GM20000 (cell line): ENCODE measurements at regions not wholly inside any gene's neighbourhood (a gene's known extent, or its start where the extent isn't known, plus 50 kb on each side); places are given as distances from the start of the nearest gene placed in this dataset.

Experiments
- DNase-seq: peaks from one replicate; pipeline ENCODE4 v3.0.0; 2012; ENCODE audit warnings: low spot score
- TF ChIP-seq, protein P1 (sequence below): IDR thresholded peaks from 2 replicates; pipeline ENCODE4 v1.5.1; 2012; ENCODE audit warnings: mild to moderate bottlenecking, control low read depth; ENCODE audit errors: extremely low read depth, missing control alignments

DNA sequence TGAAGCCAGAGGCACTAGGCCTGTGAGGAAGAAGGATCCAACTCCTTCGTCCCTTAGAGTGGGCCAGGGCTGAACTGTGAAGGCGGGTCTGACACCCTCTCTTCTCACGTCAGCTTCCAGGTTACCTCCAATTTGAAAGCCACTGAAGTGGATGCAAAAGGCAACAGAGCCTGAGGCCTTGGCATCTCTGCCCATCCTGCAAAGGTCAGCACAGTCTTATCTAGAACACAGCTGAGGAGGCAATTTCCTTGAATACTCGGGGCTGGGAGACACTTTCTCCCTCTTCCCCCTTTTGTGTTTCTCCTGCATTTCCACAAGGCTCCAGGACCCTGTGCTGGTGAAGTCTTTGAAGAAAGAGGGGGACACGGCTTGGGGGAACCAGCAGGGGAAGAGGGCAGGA lies 91.6 kb upstream of the PAX6 start:
- TF ChIP-seq, protein P1, sequence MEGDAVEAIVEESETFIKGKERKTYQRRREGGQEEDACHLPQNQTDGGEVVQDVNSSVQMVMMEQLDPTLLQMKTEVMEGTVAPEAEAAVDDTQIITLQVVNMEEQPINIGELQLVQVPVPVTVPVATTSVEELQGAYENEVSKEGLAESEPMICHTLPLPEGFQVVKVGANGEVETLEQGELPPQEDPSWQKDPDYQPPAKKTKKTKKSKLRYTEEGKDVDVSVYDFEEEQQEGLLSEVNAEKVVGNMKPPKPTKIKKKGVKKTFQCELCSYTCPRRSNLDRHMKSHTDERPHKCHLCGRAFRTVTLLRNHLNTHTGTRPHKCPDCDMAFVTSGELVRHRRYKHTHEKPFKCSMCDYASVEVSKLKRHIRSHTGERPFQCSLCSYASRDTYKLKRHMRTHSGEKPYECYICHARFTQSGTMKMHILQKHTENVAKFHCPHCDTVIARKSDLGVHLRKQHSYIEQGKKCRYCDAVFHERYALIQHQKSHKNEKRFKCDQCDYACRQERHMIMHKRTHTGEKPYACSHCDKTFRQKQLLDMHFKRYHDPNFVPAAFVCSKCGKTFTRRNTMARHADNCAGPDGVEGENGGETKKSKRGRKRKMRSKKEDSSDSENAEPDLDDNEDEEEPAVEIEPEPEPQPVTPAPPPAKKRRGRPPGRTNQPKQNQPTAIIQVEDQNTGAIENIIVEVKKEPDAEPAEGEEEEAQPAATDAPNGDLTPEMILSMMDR, result no peak
- DNase-seq, result no peak

DNA sequence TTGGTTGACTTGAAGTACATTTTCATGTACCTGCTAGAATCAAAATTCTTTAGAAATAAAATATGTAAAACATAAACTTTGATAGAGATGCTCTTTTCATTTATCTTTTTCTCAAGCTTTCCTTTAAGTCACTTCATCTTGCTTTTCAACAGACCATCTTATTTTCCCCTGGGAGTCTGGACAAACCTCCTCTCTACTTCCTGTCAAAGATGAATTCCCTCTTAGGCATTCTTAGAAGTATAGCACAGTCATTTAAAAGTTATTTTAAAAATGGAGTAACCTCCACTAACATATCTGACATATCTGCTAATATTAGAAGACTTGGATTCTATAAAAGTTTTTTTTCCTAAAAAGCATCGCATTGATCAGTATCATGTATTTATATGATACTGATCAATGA lies 84.8 kb upstream of the PAX6 start:
- no peak for DNase-seq
- TF ChIP-seq, protein P1, result no peak

DNA sequence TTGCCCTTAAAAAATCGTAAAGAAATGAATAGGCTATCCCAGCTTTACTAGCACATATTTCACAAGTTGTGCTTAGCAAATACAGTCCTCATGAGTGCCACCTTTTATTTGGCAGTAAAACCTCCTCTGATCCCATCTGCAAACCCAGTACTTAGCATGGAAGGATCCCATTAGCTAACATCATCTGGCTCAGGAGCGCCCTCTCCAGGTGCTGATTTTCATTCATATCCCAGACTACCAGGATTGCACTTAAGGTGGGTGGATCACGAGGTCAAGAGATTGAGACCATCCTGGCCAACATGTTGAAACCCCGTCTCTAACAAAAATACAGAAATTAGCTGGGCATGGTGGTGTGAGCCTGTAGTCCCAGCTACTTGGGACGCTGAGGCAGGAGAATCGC lies 76.1 kb upstream of the PAX6 start:
- TF ChIP-seq, protein P1, result no peak
- no peak for DNase-seq

DNA sequence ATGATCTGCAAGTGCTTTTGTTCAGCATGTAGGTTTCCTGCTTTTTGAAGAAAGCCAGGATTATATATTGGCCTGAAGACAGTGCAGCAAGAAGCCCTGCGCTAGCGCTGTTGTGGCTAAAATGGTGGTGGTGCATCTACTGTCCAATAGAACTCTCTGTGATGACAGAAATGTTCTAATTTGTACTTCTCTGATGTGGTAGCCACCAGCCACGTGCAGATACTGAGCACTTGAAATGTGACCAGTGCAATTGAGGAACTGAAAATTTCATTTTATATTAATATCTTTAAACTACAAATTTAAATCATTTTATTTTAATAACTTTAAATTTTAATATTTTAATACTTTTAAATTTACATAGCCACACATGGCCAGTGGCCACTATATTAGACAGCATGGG lies 73.0 kb upstream of the PAX6 start:
- TF ChIP-seq, protein P1, result no peak
- DNase-seq, result no peak

DNA sequence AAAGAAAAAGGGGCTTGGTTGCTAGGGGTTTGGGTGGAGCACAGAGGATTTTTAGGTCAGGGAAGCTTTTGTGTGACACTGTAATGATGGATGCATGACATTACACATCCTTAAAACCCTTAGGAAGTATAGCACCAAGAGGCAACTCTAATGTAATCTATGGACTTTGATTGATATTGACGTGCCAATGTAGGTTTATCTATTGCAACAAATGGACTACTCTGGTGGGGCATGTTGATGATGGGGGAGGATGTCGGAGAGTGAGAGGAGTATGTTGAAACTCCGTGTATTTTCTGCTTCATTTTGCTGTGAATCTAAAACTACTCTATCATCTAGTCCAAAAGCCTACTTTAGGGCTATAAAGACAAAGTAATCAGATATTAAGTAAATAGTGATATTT lies 72.3 kb upstream of the PAX6 start:
- DNase-seq, result no peak
- TF ChIP-seq, protein P1, result no peak

DNA sequence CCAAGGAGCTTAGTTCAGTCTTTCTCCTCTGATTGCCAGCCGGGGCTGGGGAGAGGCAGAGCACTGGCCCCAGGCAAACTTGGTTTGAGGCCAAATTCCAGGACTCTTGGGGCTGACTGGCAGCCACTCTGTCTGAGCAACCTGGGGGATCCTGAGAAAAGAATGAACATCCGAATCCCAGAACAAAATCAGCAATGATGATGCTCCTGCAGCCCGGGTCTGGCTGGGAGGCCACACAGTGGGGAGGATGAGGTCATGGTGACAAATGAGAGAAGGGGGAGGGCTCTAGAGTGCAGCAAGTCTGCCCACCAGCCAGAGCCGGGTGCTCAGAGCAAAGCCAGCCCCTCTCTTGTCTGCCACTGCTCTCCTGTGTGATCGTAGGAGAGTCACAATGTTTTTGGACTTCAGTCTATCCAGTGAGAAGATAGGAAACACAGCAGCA lies 71.8 kb upstream of the PAX6 start:
- TF ChIP-seq, protein P1, result no peak
- DNase-seq, result no peak

DNA sequence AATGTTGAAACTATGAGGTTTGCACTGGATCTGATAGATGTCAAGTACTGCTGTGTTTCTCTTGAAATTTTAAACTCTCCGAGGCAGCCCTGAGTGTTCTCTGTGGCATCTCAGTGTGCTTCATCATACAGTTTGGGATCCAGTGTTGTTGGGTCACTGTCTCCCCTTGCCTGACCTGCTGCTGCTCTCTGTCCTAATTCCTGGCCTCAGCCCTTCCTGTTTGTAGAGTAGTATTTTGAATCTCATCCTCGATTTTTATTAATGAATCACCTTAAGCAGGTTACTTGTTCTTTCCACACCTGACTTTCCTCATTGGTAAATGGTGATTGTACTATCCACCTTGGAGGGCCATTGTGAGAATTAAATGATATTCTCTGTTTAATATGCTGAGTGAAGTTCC lies 70.7 kb upstream of the PAX6 start:
- DNase-seq, result no peak
- TF ChIP-seq, protein P1, result no peak

DNA sequence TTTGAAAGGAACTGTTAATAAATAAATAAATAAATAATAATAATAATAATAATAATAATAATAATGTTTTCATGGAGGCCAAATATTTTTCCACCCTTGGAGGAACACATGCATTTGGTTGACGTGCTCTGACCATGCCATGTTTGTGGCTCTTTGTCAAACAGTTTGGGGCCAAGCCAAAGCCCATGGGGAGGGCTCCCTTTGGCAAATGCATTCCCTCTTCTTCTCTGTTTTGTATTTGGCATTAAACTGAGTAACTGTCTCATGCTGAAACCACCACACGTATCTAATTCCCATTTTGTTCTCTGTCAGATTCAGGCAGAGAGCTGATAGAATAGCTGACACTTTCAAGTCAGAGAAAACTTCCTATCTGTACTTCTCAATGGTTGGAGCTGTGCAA lies 68.6 kb upstream of the PAX6 start:
- TF ChIP-seq, protein P1, result no peak

More for the DNA sequence above, 68.6 kb upstream of the PAX6 start:
- no peak for DNase-seq
